OCI-LY7 (cell line): ENCODE measurements at regions not wholly inside any gene's neighbourhood (a gene's known extent, or its start where the extent isn't known, plus 50 kb on each side); places are given as distances from the start of the nearest gene placed in this dataset.

Source experiments
- EZH2phosphoT487 ChIP-seq: fragments of 200-600 bp; sonication (generic); IDR thresholded peaks from 2 replicates; pipeline ENCODE4 v1.6.1; 2018; ENCODE audit warnings: low read depth, borderline replicate concordance, mild to moderate bottlenecking, mixed run types, antibody characterized with exemption, low read length, moderate library complexity, mixed read lengths
- TF ChIP-seq, protein P1 (sequence below): fragments of 200-600 bp; sonication (generic); conservative IDR thresholded peaks from 2 replicates; pipeline ENCODE4 v1.5.1; 2014; ENCODE audit warnings: mild to moderate bottlenecking, antibody characterized with exemption, low read length, moderate library complexity, mixed read lengths

GRCh38 chr13:77981281-77981881, 62.8 kb upstream of the EDNRB start:
- TF ChIP-seq, protein P1, sequence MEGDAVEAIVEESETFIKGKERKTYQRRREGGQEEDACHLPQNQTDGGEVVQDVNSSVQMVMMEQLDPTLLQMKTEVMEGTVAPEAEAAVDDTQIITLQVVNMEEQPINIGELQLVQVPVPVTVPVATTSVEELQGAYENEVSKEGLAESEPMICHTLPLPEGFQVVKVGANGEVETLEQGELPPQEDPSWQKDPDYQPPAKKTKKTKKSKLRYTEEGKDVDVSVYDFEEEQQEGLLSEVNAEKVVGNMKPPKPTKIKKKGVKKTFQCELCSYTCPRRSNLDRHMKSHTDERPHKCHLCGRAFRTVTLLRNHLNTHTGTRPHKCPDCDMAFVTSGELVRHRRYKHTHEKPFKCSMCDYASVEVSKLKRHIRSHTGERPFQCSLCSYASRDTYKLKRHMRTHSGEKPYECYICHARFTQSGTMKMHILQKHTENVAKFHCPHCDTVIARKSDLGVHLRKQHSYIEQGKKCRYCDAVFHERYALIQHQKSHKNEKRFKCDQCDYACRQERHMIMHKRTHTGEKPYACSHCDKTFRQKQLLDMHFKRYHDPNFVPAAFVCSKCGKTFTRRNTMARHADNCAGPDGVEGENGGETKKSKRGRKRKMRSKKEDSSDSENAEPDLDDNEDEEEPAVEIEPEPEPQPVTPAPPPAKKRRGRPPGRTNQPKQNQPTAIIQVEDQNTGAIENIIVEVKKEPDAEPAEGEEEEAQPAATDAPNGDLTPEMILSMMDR = no peak
- no peak for TF ChIP-seq EZH2phosphoT487
